ENCODE measurements at regions not wholly inside any gene's neighbourhood (a gene's known extent, or its start where the extent isn't known, plus 50 kb on each side); places are given as distances from the start of the nearest gene placed in this dataset.

GRCh38 chr13:64428196-64428595, 2801.9 kb downstream of the PCDH9 start (continued):
- TF ChIP-seq ZBTB20 (CRISPR knock-in tag; IDR thresholded peaks at IDR 0.05; ENCODE audit: borderline replicate concordance, low read depth): no peak
- TF ChIP-seq, protein P1, sequence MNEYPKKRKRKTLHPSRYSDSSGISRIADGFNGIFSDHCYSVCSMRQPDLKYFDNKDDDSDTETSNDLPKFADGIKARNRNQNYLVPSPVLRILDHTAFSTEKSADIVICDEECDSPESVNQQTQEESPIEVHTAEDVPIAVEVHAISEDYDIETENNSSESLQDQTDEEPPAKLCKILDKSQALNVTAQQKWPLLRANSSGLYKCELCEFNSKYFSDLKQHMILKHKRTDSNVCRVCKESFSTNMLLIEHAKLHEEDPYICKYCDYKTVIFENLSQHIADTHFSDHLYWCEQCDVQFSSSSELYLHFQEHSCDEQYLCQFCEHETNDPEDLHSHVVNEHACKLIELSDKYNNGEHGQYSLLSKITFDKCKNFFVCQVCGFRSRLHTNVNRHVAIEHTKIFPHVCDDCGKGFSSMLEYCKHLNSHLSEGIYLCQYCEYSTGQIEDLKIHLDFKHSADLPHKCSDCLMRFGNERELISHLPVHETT (CRISPR knock-in tag; conservative IDR thresholded peaks at IDR 0.05): no peak
- TF ChIP-seq E2F5 (CRISPR knock-in tag; conservative IDR thresholded peaks at IDR 0.05): no peak
- no peak for TF ChIP-seq ZNF607 (CRISPR knock-in tag; IDR thresholded peaks at IDR 0.05; ENCODE audit: borderline replicate concordance)
- TF ChIP-seq, protein P2, sequence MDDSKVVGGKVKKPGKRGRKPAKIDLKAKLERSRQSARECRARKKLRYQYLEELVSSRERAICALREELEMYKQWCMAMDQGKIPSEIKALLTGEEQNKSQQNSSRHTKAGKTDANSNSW (CRISPR knock-in tag; IDR thresholded peaks at IDR 0.05; ENCODE audit: borderline replicate concordance): no peak
- no peak for TF ChIP-seq TEAD2 (CRISPR knock-in tag; IDR thresholded peaks at IDR 0.05)
- TF ChIP-seq ATAD3A (CRISPR knock-in tag; IDR thresholded peaks at IDR 0.05): no peak
- no peak for TF ChIP-seq NAIF1 (CRISPR knock-in tag; IDR thresholded peaks at IDR 0.05; ENCODE audit: borderline replicate concordance)

- no peaks in the 10 kb centered on the region for H3K4me1 ChIP-seq (ENCODE audit: insufficient read depth, low read length)
- FAIRE-seq (no peak), ATAC-seq (no peak), DNase-seq (ENCODE audit: low spot score) (no peak)
- no peak overlapping the region for H3K9ac ChIP-seq (ENCODE audit: insufficient read depth, low read depth, low read length)
- in situ Hi-C loops (cut with HindIII; ENCODE audit: extremely low pct_ligation_motif_present, low pct_unique_long_range_greater_than_20kb): no loop called here
- intact Hi-C loops (cut with micrococcal nuclease; ENCODE audit: unreplicated experiment): no loop called here
- no peaks in the 10 kb centered on the region for H3K27me3 ChIP-seq (ENCODE audit: control insufficient read depth in 1 of 2, insufficient read depth in 2 of 2, low read length in 2 of 2)
- H3K4me3 ChIP-seq (replicated peaks in 1 of 3; ENCODE audit: insufficient read depth in 1 of 3, low read depth in 2 of 3, low read length in 3 of 3): no peak overlapping the region
- no peaks in the 10 kb centered on the region for H4K20me1 ChIP-seq (ENCODE audit: insufficient read depth, low read length)
- no peak overlapping the region for H3K4me2 ChIP-seq (ENCODE audit: low read depth, low read length)
- CTCF ChIA-PET (ENCODE audit: low intra/inter-chr PET ratio, low total read pairs): no interaction called here
- TF ChIP-seq ESRRA (CRISPR knock-in tag; IDR thresholded peaks at IDR 0.05; ENCODE audit: low read depth) (no peak), MAFF (IDR thresholded peaks at IDR 0.05; ENCODE audit: low read depth, low read length) (peak; percentile 82), FOSL2 (CRISPR knock-in tag; IDR thresholded peaks at IDR 0.05) (no peak), GATAD1 (CRISPR knock-in tag; IDR thresholded peaks at IDR 0.05) (no peak), MAFK (conservative IDR thresholded peaks at IDR 0.05 in 1 of 2, IDR thresholded peaks at IDR 0.05 in 1 of 2; ENCODE audit: low read length in 2 of 2) (peak; percentile 65 to 87; a peak in 3 of 4 replicates), PAF1 (CRISPR knock-in tag; IDR thresholded peaks at IDR 0.05) (no peak), TRIM22 (IDR thresholded peaks at IDR 0.05) (no peak), PTBP1 (IDR thresholded peaks at IDR 0.05; ENCODE audit: low read depth, low read length, poor library complexity, severe bottlenecking) (no peak)
- TF ChIP-seq, protein P3, sequence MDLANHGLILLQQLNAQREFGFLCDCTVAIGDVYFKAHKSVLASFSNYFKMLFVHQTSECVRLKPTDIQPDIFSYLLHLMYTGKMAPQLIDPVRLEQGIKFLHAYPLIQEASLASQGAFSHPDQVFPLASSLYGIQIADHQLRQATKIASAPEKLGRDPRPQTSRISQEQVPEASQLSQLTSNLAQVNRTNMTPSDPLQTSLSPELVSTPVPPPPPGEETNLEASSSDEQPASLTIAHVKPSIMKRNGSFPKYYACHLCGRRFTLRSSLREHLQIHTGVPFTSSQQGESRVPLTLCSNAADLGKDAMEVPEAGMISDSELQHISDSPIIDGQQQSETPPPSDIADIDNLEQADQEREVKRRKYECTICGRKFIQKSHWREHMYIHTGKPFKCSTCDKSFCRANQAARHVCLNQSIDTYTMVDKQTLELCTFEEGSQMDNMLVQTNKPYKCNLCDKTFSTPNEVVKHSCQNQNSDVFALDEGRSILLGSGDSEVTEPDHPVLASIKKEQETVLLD (CRISPR knock-in tag; IDR thresholded peaks at IDR 0.05; ENCODE audit: low read depth): no peak
- no peaks in the 10 kb centered on the region for H3K9me3 ChIP-seq (ENCODE audit: low read length)
- no peaks in the 10 kb centered on the region for H3K79me2 ChIP-seq (ENCODE audit: insufficient read depth, low read length)
- no peak overlapping the region for H2AFZ ChIP-seq (ENCODE audit: low read length)
- WGBS (ENCODE audit: low lambda C conversion rate): 0% methylated on average over 1 of the region's 1 CpG
- H3K27ac ChIP-seq (ENCODE audit: extremely low read length, insufficient read depth, low read length): no peak overlapping the region
- POLR2A ChIA-PET: no interaction called here
- BruUV-seq (replicated peaks): no TSS peak
- H3K36me3 ChIP-seq (replicated peaks in 1 of 2; ENCODE audit: control insufficient read depth in 1 of 2, insufficient read depth in 2 of 2, low read length in 2 of 2): no peaks in the 10 kb centered on the region
These were observed 2806.7 kb downstream of the PCDH9 start for GRCh38 chr13:64423467-64423866.
